HG02571 (cell line): ENCODE measurements at regions not wholly inside any gene's neighbourhood (a gene's known extent, or its start where the extent isn't known, plus 50 kb on each side); places are given as distances from the start of the nearest gene placed in this dataset.

ENCODE experiments used
- ATAC-seq: cut with Tn5 transposase; IDR thresholded peaks from one replicate; pipeline ENCODE4 v1.9.1; 2021; ENCODE audit warnings: mild to moderate bottlenecking, moderate library complexity; ENCODE audit not compliant: unreplicated experiment

GRCh38 chr11:80239217-80239616 lies 798.4 kb upstream of the TENM4 start:
- ATAC-seq = no peak

DNA sequence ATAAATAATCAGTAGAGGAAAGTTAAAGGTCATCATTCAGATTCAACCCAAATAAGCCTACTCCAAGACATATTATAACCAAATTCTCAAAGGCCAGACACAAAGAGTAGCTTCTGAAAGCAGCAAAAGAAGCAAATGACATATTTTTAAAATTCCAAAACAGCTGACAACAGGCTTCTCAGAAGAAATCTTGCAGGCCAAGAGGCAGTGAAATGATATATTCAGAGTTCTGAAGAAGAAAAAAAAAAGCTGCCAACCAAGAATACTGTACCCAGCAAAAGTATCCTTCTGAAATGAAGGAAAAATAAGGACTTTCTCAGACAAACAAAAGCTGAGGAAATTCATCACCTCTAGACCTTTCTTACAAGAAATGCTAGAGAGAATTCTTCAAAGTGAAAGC lies 787.1 kb upstream of the TENM4 start:
- no peak for ATAC-seq

DNA sequence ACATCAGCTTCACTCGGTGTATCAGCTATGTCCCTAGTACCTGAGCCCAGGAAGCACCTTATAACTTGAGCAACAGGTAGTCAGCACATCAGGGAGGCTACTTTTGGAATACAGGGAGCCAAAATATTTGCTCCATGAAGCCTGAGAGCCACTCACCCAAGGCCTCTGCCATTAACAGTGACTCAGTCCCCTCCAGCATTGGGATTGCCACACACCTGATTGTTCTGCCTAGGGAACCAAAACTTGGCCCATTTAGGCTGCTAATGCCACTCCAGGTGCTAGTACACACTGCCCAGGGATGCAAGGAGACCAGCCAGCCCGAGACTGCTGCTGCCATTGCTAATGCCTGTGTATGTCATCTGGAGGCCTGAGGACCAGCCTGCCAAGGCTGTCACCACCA lies 773.6 kb upstream of the TENM4 start:
- ATAC-seq = no peak

GRCh38 chr11:80211673-80212072 lies 770.8 kb upstream of the TENM4 start:
- ATAC-seq = no peak

DNA sequence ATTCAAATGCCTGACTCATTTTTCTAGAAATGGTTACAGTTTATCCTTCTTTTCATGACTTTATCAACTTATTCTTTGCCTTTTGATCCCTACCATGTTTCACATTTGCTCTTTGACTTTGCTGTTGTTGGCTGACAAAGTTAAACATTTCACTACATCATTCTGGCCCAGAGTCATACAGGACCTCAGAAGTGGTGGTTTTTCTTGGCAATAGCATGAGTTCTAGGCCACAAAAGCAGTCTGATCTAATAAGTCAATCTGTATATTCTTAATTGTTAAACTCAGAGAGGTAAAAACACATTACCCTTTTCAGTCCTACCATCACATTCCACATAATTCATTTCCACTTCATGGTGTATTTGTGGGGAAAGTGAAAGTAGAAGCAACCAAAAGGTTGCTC lies 763.2 kb upstream of the TENM4 start:
- no peak for ATAC-seq

- no peak for ATAC-seq
Measured at GRCh38 chr11:80196932-80197554, 756.2 kb upstream of the TENM4 start.

DNA sequence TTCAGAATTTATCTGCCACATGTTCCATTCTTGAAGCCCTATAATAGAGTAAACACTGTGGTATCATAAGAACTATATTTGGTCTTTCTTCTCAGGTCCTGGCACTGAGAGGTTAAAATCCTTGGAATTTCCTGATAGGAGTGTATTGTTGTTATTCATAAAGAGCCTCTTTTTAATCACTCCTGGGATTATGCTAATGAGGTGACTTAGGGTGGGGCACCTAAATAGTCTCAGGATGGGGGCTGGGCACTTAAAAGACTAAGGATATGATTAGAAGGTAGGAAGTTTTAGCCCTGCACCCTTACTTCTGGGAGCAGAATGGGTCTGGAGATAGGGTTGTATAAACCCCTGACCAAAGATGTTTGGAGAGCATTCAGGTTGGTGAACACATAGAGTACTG lies 755.2 kb upstream of the TENM4 start:
- ATAC-seq = no peak

- no peak for ATAC-seq
Measured at GRCh38 chr11:80194625-80195024, 753.8 kb upstream of the TENM4 start.

- no peak for ATAC-seq
Measured at GRCh38 chr11:80194016-80194415, 753.2 kb upstream of the TENM4 start.

DNA sequence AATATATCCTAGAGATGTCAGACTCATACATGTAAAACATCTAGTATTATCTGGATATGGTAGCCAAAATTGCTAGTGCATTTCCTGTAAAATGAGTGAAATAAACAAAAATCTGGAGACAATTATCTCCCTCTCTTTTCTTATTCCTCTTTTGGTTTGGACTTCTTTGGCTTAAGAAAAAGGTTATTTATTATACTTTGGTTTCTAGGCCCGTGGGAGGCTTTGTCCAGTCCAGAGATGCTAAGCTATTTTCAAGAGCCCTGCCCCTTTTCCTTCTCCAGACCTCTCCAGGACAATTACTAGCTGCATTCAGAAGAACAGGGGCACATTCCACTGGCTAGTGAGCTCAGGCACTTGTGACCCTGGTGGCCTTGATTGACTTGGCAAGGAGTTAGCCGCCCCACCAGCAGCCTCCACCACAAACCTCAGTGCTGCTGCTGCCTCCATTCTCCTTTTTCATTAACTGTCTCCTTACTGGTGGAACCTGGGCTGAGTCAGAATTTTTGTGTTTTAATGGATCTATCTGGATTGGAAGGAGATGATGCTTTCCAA lies 747.3 kb upstream of the TENM4 start:
- ATAC-seq = no peak

GRCh38 chr11:80186692-80187091 lies 745.9 kb upstream of the TENM4 start:
- no peak for ATAC-seq

DNA sequence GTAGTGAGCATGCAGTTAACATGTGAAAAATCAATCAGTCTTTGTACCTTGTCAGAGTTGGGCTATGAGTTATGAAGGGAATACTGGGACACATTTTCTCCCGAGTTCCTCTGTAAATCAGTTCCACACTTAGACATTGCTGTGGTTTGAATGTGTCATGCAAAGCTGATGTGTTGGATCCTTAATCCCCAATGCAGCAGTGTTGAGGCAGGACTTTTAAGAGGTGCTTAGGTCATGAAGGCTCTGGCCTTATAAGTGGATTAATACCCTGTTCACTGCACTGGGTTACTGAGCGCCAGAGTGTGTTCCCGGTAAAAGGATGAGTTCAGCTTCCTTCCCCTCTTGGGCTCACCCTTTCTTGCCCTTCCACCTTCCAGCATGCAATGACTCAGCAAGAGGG lies 742.1 kb upstream of the TENM4 start:
- ATAC-seq = no peak

DNA sequence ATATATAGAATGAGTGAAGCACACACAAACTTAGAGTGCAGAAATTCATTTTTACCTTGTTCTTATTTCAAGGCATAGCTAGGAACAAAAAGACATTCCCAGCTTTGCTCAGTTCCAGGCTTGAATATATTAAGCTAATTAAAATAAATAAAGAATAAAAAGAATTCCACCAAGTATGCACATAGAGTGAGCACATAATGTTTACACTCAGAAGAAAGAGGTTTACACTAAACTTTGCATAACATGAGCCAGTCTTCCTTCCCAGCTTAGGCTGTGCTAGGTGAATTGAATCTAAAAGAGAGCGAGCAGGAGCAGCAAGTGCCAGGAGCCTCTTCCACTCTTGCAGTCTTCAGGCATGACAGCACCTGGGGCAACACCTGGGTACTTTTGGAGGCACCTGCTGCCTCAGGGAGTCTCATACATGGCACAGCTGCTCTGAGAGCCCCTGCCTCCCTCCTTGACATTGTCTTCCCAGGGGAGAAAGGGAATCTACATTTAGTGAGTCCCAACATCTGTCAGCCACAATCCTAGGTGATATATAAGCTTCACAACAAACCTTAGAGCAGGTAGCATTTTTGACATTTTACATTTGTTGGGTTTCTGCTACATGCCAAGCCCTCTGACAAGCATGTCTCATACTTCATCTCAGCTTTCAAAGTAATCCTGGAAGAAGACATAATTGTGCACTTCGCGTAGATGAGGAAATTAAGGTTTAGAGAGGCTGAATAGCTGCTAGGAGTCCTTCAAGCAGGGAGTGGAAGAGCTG lies 732.7 kb upstream of the TENM4 start:
- no peak for ATAC-seq

GRCh38 chr11:80168796-80169195 lies 728.0 kb upstream of the TENM4 start:
- no peak for ATAC-seq

- ATAC-seq = no peak
Measured at GRCh38 chr11:80167766-80168165, 726.9 kb upstream of the TENM4 start.

GRCh38 chr11:80165744-80166143 lies 724.9 kb upstream of the TENM4 start:
- ATAC-seq = no peak

GRCh38 chr11:80163441-80163840 lies 722.6 kb upstream of the TENM4 start:
- ATAC-seq = no peak

GRCh38 chr11:80163011-80163410 lies 722.2 kb upstream of the TENM4 start:
- ATAC-seq = no peak

DNA sequence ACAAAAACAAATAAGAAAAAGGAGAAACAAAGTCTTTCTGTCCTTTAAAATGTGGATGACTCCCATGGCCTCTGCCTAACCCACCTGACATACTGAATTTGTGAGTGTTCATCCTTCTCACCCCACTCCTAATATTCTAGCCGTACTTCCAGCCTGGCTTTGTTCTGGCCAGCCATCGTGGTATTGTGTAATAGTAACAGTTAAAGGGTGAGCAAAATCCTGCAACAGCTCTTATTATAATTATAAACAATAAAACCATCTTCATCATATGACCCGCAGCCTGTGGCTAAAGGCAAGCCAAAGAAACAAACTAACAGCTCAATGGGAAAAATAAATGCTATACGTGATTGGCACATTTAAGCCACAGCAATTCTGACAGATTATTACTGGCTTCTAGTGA lies 721.6 kb upstream of the TENM4 start:
- ATAC-seq = no peak

- no peak for ATAC-seq
Measured at GRCh38 chr11:80157447-80157846, 716.6 kb upstream of the TENM4 start.

GRCh38 chr11:80156062-80156461 lies 715.2 kb upstream of the TENM4 start:
- ATAC-seq = no peak

GRCh38 chr11:80155412-80156017 lies 714.7 kb upstream of the TENM4 start:
- no peak for ATAC-seq
